ENCODE measurements at regions not wholly inside any gene's neighbourhood (a gene's known extent, or its start where the extent isn't known, plus 50 kb on each side); places are given as distances from the start of the nearest gene placed in this dataset.
"Not testable (repeated sequence)": the region's sequence is repeated elsewhere in the genome, so short reads cannot be mapped to it uniquely, and the experiment has no call there.

GRCh38 chr5:124796495-124796894 is 50.1 kb upstream of the ZNF608 start:
- no peak for DNase-seq

GRCh38 chr5:124797665-124798087 is 51.2 kb upstream of the ZNF608 start:
- no peak for DNase-seq

GRCh38 chr5:124798890-124799289 is 52.5 kb upstream of the ZNF608 start:
- no peak for DNase-seq

GRCh38 chr5:124801551-124801950 is 55.1 kb upstream of the ZNF608 start:
- DNase-seq, result no peak

- no peak for DNase-seq
Observed at GRCh38 chr5:124803617-124804323, 57.3 kb upstream of the ZNF608 start.

GRCh38 chr5:124806026-124806372 is 59.6 kb upstream of the ZNF608 start:
- no peak for DNase-seq

- DNase-seq, result peak; percentile 9
Observed at GRCh38 chr5:124806373-124807077, 60.1 kb upstream of the ZNF608 start.

GRCh38 chr5:124808842-124809268 is 62.4 kb upstream of the ZNF608 start:
- DNase-seq, result no peak

GRCh38 chr5:124810396-124811006 is 64.1 kb upstream of the ZNF608 start:
- no peak for DNase-seq

- no peak for DNase-seq
Observed at GRCh38 chr5:124812771-124813358, 66.4 kb upstream of the ZNF608 start.

- DNase-seq, result no peak
Observed at GRCh38 chr5:124816381-124816780, 69.9 kb upstream of the ZNF608 start.

- DNase-seq, result no peak
Observed at GRCh38 chr5:124819201-124819600, 72.8 kb upstream of the ZNF608 start.

- DNase-seq, result no peak
Observed at GRCh38 chr5:124822647-124823046, 76.2 kb upstream of the ZNF608 start.

GRCh38 chr5:124823380-124823779 is 76.9 kb upstream of the ZNF608 start:
- DNase-seq, result no peak

GRCh38 chr5:124824637-124825158 is 78.3 kb upstream of the ZNF608 start:
- no peak for DNase-seq

GRCh38 chr5:124825250-124825982 is 79.0 kb upstream of the ZNF608 start:
- no peak for DNase-seq

GRCh38 chr5:124825983-124826337 is 79.5 kb upstream of the ZNF608 start:
- DNase-seq, result no peak

- DNase-seq, result no peak
Observed at GRCh38 chr5:124828731-124829234, 82.3 kb upstream of the ZNF608 start.

GRCh38 chr5:124831687-124832240 is 85.3 kb upstream of the ZNF608 start:
- DNase-seq, result no peak

GRCh38 chr5:124832510-124832909 is 86.1 kb upstream of the ZNF608 start:
- no peak for DNase-seq

- not testable (repeated sequence) for DNase-seq
Observed at GRCh38 chr5:124836314-124836713, 89.9 kb upstream of the ZNF608 start.

GRCh38 chr5:124839371-124839998 is 93.0 kb upstream of the ZNF608 start:
- no peak for DNase-seq
